ENCODE measurements at regions not wholly inside any gene's neighbourhood (a gene's known extent, or its start where the extent isn't known, plus 50 kb on each side); places are given as distances from the start of the nearest gene placed in this dataset.
"Not testable (repeated sequence)": the region's sequence is repeated elsewhere in the genome, so short reads cannot be mapped to it uniquely, and the experiment has no call there.

GRCh38 chr2:208726242-208726641 is 319.6 kb downstream of the PTH2R start:
- TF ChIP-seq CTCF (IDR thresholded peaks at IDR 0.05), result no peak
- no peak for DNase-seq
- Histone ChIP-seq H3K36me3 (no peaks in the 10 kb centered on the region), H3K9me3 (no peaks in the 10 kb centered on the region), H3K27me3 (no peaks in the 10 kb centered on the region), H3K4me1 (no peaks in the 10 kb centered on the region), H3K4me3 (no peak overlapping the region), H3K27ac (no peak overlapping the region)
- ATAC-seq, result no peak
- intact Hi-C loops (cut with DNase I), result no loop called here

GRCh38 chr2:208751663-208752415 is 345.2 kb downstream of the PTH2R start:
- intact Hi-C loops (cut with DNase I); H3K36me3 ChIP-seq; H3K4me3 ChIP-seq; ATAC-seq; H3K27me3 ChIP-seq; H3K27ac ChIP-seq; H3K4me1 ChIP-seq; H3K9me3 ChIP-seq: not testable (repeated sequence)
- peak; percentile 51 for DNase-seq

- intact Hi-C loops (cut with DNase I), result no loop called here
- ATAC-seq (no peak), DNase-seq (no peak)
- no peak overlapping the region for H3K27ac ChIP-seq
- no peaks in the 10 kb centered on the region for H3K36me3 ChIP-seq
- H3K4me1 ChIP-seq, result no peaks in the 10 kb centered on the region
- H3K27me3 ChIP-seq, result no peaks in the 10 kb centered on the region
- H3K9me3 ChIP-seq, result no peaks in the 10 kb centered on the region
- TF ChIP-seq CTCF (IDR thresholded peaks at IDR 0.05), result no peak
- no peak overlapping the region for H3K4me3 ChIP-seq
These were observed 350.8 kb downstream of the PTH2R start for GRCh38 chr2:208757364-208757763.

GRCh38 chr2:208773074-208773473 is 366.5 kb downstream of the PTH2R start:
- H3K4me1 ChIP-seq; intact Hi-C loops (cut with DNase I); H3K4me3 ChIP-seq; H3K27ac ChIP-seq; H3K36me3 ChIP-seq; H3K9me3 ChIP-seq; H3K27me3 ChIP-seq; DNase-seq; ATAC-seq: not testable (repeated sequence)

- ATAC-seq (no peak), DNase-seq (no peak)
- Histone ChIP-seq H3K36me3 (no peaks in the 10 kb centered on the region), H3K4me3 (no peak overlapping the region), H3K27ac (no peak overlapping the region), H3K4me1 (no peaks in the 10 kb centered on the region), H3K9me3 (no peaks in the 10 kb centered on the region), H3K27me3 (no peaks in the 10 kb centered on the region)
- intact Hi-C loops (cut with DNase I), result no loop called here
- no peak for TF ChIP-seq CTCF (IDR thresholded peaks at IDR 0.05)
These were observed 374.6 kb downstream of the PTH2R start for GRCh38 chr2:208781166-208781565.

GRCh38 chr2:208782097-208782496 is 375.5 kb downstream of the PTH2R start:
- DNase-seq, result no peak
- TF ChIP-seq CTCF (IDR thresholded peaks at IDR 0.05), result no peak
- ATAC-seq, result no peak
- no peaks in the 10 kb centered on the region for H3K27me3 ChIP-seq
- no peaks in the 10 kb centered on the region for H3K9me3 ChIP-seq
- intact Hi-C loops (cut with DNase I), result no loop called here
- no peaks in the 10 kb centered on the region for H3K4me1 ChIP-seq
- H3K27ac ChIP-seq, result no peak overlapping the region
- no peak overlapping the region for H3K4me3 ChIP-seq
- no peaks in the 10 kb centered on the region for H3K36me3 ChIP-seq

- Histone ChIP-seq H3K27me3 (no peaks in the 10 kb centered on the region), H3K36me3 (no peaks in the 10 kb centered on the region), H3K4me1 (no peaks in the 10 kb centered on the region), H3K9me3 (no peaks in the 10 kb centered on the region), H3K4me3 (no peak overlapping the region), H3K27ac (no peak overlapping the region)
- DNase-seq, result no peak
- no peak for TF ChIP-seq CTCF (IDR thresholded peaks at IDR 0.05)
- ATAC-seq, result peak; percentile 29
- intact Hi-C loops (cut with DNase I), result no loop called here
These were observed 376.6 kb downstream of the PTH2R start for GRCh38 chr2:208783184-208783583.

- H3K4me1 ChIP-seq, result not testable (repeated sequence)
These were observed 378.2 kb downstream of the PTH2R start for GRCh38 chr2:208784774-208785173.

More at GRCh38 chr2:208784774-208785173, 378.2 kb downstream of the PTH2R start:
- ATAC-seq; intact Hi-C loops (cut with DNase I); H3K27me3 ChIP-seq; H3K36me3 ChIP-seq; H3K4me3 ChIP-seq; H3K27ac ChIP-seq; H3K9me3 ChIP-seq: not testable (repeated sequence)
- DNase-seq, result peak; percentile 31
